GM21737 (cell line): ENCODE measurements at regions not wholly inside any gene's neighbourhood (a gene's known extent, or its start where the extent isn't known, plus 50 kb on each side); places are given as distances from the start of the nearest gene placed in this dataset.
"Not testable (repeated sequence)": the region's sequence is repeated elsewhere in the genome, so short reads cannot be mapped to it uniquely, and the experiment has no call there.

ENCODE experiments used
- ATAC-seq: cut with Tn5 transposase; IDR thresholded peaks from one replicate; pipeline ENCODE4 v1.9.1; 2021; ENCODE audit warnings: mild to moderate bottlenecking, moderate library complexity; ENCODE audit not compliant: unreplicated experiment

DNA sequence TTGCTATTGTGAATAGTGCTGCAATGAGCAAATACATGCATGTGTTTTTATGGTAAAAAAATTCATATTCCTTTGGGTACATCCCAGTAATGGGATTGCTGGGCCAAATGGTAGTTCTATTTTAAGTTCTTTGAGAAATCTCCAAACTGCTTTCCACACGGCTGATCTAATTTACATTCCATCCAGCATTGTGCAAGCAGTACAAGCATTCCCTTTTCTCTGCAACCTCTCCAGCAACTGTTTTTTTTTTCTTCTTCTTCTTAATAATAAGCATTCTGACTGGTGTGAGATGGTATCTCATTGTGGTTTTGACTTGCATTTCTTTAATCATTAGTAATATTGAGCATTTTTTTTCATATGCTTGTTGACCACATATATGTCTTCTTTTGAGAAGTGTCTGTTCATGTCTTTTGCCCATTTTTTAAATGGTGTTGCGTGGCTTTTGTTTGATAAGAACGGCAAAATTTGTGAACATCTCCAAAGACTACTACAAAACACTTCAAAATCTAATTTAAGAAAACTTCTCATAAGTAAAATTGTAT lies 136.1 kb upstream of the MYO3A start:
- ATAC-seq, result no peak

DNA sequence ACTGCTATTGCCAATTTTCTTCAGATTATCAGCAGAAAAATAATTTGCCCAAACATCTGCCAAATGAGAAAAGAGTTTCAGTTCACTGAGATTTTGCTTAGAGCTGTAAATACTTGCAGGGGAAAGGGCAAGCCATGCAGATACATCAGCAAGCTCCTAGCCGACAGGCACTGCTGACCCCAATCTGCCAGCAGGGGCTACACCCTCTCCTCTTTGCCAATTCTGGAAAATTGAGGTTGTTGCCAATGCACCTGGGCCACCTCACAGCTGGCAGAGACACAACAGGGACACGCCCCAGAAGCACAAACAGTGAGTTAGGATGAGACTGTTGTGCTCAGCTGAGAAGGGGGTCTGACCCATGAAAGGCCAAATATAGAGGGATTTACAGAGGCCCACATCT lies 129.5 kb upstream of the MYO3A start:
- ATAC-seq, result no peak

DNA sequence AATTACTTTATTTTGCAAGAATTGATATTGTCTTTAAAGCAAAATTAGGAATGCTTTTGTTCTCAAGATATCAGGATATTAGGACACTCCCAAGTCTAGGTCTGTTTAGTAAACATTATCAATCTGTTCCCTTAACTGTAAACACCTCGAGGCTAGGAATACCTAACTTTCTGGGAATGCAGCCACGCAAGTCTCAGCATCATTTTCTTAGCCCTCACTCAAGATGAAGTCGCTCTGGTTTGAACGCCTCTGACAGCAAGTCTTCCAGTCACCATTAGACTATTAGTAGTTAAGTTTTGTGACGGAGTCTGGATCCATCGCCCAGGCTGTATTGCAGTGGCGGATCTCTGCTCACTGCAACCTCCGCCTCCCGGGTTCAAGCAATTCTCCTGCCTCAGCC lies 128.0 kb upstream of the MYO3A start:
- no peak for ATAC-seq

- no peak for ATAC-seq
Measured at GRCh38 chr10:25808372-25808771, 125.7 kb upstream of the MYO3A start.

DNA sequence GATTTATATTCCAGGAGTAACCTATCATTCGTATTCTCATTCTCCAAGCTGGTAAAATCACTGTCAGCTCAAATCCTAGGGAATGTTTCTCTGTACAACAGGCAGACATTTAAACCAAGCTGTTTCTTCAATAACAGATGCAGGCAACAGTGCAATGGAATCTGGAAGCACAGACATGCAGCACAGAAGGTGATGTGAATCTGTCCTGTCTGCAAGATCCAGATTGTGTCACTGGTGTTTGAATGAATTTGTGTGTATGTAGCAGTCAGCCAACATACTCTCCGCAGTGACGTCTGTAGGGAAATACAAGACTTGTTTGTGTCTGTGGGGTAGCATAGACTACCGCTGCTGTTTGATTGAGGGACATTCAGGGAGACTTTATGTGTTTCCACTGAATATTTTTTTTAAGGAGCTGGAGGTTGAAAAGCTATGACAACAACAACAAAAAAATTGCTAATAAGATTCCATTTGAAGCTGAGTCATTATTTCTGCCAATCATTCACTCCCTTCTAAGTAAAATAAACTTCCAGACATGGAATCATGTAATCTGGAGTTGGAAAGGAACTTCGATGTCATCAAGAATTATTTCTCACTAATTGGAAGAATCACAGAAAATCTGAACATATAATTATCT lies 122.9 kb upstream of the MYO3A start:
- no peak for ATAC-seq

DNA sequence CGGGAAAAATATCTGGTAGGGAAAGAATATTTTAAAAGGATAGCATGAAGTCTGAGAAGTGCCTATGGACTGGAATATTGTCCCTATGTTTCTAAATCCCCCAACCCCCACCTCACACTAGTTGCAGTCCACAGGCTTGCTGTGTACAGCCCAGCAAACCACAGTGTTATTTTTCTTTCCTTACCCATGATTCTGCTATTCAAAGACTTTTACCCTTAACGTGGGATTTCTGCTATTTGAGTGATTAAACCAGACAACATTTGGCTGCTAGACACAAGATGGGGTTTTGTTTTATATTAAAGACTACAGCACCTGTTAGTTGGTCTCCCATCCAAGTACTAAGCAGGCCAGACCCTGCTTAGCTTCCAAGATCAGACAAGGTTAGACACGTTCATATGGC lies 120.5 kb upstream of the MYO3A start:
- ATAC-seq, result no peak

GRCh38 chr10:25815236-25815635 lies 118.8 kb upstream of the MYO3A start:
- no peak for ATAC-seq

DNA sequence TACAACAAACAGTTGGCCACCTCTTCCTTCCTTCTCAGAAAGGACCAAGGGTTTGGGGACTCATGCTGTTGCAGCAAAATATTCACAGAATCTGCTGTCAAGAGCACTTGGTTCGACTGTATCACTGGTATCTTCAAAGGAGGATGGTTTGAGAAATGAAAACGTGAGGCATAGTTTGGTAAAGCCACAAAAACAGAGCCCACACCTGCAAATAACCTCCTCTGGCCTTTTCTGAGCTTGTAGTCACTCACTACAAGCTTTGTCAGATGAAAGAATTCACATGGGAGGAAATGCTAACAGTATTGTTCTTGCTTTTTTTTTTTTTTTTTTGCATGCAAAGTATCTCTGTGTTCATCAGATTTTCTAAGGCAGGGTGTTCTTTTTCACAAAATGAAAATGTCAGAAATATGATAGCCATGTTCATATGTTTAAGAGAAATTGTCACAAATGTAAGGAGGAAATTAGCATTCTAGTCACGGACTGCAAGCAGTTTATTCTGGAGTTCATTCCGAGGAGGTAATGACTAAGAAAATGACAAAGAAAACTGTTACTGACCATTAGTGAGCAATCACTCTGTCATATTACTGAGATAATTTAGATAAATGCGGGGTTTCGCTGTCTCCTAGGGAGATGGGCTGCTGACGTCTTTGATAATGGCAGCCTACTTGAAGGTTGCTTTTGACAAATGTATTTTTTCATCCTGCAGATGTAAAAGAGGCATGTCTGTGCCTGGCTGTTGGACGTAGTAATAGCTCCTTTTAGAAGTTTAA lies 117.8 kb upstream of the MYO3A start:
- ATAC-seq, result no peak

- ATAC-seq, result no peak
Measured at GRCh38 chr10:25817200-25817599, 116.8 kb upstream of the MYO3A start.

DNA sequence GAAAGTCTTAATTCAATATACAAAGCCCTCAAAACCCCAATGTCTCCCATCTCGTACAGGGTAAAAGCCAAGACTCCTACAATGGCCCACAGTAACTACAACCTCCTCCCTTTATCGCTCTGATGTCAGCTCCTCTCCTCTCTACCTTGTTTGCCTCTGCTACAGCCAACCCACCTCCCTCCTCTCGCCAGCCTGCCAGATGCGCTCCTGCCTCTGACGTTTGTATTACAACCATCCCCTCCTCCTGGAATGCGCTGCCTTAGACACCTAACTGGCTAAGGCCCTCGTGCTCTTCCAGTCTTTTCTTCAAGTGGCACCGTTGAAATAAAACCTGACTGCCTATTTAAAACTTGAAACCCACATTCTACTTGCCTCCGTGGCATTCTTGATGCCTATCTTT lies 115.3 kb upstream of the MYO3A start:
- no peak for ATAC-seq

- no peak for ATAC-seq
Measured at GRCh38 chr10:25820472-25820871, 113.6 kb upstream of the MYO3A start.

DNA sequence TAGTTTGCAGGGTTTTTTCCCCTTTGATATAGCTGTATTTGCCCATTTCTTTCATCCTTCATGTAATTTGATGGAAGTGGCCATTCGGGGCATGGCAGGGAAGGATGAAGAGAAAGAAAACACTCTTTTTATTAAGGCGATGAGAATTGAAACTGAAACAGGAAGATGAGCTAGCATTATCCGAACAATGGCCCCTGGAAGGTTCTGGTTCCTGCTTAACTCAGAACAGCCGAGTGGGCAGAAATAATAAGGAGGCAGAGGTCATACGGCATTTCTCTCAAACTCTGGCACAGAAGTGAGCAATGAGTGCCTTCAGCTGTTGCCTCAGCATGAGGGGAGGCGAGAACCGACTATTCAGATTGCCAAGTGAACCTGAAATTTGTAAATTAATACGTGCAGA lies 113.2 kb upstream of the MYO3A start:
- ATAC-seq, result no peak

- no peak for ATAC-seq
Measured at GRCh38 chr10:25824050-25824449, 110.0 kb upstream of the MYO3A start.

DNA sequence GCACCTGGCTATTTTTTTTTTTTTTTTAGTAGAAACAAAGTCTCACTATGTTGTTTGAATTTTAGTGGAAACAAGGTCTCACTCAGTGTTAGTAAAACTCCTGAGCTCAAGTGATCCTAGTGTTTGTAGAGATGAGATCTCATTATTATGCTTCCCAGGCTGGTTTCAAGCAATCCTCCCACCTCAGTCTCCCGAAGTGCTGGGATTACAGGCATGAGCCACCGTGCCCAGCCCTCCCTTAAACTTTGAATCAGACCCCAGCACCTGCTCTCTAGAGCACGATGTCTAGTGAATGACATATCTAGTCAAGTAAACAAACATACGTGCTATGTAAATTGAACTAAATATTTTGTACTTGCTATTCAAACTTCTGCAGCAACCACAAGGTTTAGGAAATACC lies 105.6 kb upstream of the MYO3A start:
- no peak for ATAC-seq

DNA sequence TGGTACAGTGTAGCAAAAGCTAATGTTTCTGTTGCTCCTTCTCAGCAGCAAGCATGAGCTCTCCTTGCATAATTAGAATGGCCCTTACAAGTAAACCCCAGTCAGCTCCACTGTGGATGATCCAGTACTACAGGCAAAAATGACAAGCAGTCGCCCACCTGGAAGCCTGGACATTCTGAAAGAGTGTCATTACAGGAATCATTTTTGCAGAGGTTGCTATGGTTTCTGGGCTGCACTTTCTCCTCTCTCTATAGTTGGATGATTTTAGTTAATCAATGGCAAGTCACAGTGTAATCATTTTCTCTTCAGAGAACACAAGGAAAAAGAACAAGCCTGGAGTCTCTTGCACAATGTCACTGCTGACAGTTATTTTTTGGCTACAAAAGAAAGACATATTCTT lies 102.9 kb upstream of the MYO3A start:
- ATAC-seq, result no peak

- no peak for ATAC-seq
Measured at GRCh38 chr10:25839683-25840082, 94.3 kb upstream of the MYO3A start.

DNA sequence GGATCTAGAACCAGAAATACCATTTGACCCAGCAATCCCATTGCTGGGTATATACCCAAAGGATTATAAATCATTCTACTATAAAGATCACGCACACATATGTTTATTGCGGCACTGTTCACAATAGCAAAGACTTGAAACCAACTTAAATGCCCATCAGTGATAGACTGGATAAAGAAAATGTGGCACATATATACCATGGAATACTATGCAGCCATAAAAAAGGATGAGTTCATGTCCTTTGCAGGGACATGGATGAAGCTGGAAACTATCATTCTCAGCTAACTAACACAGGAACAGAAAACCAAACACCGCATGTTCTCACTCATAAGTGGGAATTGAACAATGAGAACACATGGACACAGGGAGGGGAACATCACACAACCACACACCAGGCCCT lies 93.2 kb upstream of the MYO3A start:
- ATAC-seq, result not testable (repeated sequence)

GRCh38 chr10:25842146-25842545 lies 91.9 kb upstream of the MYO3A start:
- ATAC-seq, result no peak

DNA sequence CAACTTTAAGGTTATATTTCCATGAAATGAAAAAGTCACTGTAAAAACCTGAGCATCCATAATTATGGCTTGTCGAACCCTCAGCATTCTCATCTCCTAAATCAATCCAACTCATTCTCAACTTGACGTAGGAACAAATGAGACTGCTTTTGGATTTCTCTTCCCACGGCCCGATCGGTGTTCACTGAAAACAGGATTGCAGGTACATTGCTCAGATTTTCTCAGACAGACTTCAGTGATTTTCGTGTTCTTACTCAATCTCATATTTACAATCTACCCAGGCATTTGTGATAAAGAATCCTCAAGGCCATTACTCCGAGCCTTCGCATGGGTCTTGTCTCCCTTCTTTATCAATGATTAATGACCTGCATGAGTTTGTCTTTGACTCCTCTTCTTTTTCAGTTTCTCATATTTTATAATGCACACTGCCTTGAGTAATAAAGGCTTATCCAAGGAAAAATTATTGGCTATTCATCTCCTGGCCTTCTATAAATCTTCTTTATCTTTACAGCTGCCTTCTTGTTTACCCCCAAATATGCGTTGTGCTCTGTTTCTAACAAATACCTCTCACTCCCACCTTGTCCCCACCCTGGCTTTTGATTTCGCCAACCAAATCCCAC lies 90.4 kb upstream of the MYO3A start:
- ATAC-seq, result no peak

DNA sequence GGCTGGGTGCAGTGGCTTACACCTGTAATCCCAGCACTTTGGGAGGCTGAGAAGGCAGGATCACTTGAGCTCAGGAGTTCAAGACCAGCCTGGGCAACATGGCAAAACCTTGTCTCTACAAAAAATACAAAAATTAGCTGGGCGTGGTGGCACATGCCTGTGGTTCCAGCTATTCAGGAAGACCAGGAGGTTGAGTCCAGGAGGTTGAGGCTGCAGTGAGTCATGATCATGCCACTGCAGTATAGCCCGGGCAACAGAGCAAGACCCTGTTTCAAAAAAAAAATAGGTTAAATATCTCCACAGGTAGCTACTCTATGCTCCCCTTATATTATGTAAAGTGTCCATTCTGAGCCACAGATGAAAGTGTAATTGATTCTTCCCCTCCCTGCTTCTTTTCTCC lies 89.3 kb upstream of the MYO3A start:
- ATAC-seq, result not testable (repeated sequence)

DNA sequence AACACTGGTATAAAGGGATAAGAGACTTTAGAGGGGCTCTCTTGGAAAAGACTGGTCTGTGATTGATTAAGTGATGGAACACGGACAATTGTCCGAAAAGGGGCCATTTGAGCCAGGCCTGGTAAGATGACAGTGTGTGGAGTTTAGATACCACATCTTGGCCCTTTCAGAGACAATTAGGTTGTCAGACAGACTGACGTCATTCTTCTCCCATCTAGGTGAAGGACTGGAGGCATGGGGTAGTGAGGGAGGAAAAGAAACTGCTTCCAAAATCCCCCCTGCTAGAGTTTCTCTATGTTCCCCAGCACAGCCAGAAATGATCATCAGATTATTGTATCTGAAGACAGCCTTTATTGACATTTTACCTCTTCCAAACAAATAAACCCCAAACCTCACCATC lies 84.8 kb upstream of the MYO3A start:
- no peak for ATAC-seq

DNA sequence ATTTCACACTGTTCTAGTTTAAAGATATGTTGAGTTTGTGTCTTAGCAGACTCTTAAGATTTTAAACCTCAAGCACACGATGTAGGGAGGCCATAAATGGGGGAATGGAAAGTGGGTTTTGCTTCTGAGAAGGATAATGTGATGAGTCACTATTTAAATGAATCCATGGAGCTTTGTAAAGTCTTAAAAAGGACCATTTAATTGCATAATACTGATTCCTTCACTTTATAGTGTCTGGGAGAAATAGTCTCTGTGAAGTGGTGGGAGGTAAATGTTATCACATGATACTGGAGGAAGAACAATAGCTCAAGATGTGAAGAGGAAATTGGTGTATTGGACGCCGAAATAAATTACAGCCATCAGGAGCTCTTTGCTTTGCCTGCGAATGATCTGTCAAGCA lies 84.0 kb upstream of the MYO3A start:
- no peak for ATAC-seq
